ENCODE measurements at regions not wholly inside any gene's neighbourhood (a gene's known extent, or its start where the extent isn't known, plus 50 kb on each side); places are given as distances from the start of the nearest gene placed in this dataset.

DNA sequence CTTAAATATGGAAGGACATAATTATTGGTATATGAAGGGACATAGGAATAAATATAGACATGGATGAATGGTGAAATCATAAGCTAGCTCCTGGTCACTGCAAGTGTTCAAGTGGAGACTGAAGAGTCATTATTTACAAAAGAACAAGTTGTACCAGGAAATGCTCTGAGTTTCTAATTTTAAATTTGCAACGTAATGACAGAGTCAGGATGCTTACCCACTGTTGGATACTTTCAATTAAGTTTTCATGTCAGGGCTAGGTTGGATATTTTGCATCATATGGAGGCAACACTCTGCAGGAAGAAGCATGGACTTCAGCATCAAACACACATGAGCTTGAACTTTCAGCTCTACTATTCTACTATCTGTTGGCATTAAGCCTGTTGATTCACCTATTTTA, 499.6 kb upstream of the C1orf87 start:
- H3K36me3 ChIP-seq: no peaks in the 10 kb centered on the region
- H3K4me1 ChIP-seq (ENCODE audit: control insufficient read depth in 1 of 2, insufficient read depth in 1 of 2, low read depth in 1 of 2, low read length in 1 of 2): peaks cover 20 to 27% of the 10 kb centered on the region in 2 experiments
- H3K27me3 ChIP-seq: no peaks in the 10 kb centered on the region
- no peak overlapping the region for H3K4me3 ChIP-seq (ENCODE audit: low read depth in 1 of 2, low read length in 1 of 2)
- TF ChIP-seq, protein P1, sequence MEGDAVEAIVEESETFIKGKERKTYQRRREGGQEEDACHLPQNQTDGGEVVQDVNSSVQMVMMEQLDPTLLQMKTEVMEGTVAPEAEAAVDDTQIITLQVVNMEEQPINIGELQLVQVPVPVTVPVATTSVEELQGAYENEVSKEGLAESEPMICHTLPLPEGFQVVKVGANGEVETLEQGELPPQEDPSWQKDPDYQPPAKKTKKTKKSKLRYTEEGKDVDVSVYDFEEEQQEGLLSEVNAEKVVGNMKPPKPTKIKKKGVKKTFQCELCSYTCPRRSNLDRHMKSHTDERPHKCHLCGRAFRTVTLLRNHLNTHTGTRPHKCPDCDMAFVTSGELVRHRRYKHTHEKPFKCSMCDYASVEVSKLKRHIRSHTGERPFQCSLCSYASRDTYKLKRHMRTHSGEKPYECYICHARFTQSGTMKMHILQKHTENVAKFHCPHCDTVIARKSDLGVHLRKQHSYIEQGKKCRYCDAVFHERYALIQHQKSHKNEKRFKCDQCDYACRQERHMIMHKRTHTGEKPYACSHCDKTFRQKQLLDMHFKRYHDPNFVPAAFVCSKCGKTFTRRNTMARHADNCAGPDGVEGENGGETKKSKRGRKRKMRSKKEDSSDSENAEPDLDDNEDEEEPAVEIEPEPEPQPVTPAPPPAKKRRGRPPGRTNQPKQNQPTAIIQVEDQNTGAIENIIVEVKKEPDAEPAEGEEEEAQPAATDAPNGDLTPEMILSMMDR (IDR thresholded peaks at IDR 0.05): no peak
- no peak overlapping the region for H3K27ac ChIP-seq
- H3K9me3 ChIP-seq: no peaks in the 10 kb centered on the region

DNA sequence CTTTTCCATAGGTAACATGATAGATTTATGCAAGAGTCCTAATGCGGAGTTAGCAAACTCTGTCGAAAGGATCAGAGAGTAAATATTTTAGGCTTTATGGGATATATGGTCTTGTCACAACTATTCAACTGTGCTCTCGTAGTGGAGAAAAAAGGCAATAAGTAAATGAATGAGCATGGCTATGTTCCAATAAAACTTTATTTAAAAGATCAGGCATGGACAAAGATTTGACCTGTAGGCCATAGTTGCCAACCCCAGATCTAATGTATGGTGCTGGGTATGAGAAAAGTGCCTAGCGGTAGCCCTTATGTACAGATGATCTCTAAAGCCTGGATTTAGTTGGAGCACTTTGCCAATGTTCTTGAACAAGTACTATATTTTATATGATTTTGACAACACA, 498.8 kb upstream of the C1orf87 start:
- Histone ChIP-seq H3K36me3 (no peaks in the 10 kb centered on the region), H3K4me1 (ENCODE audit: control insufficient read depth in 1 of 2, insufficient read depth in 1 of 2, low read depth in 1 of 2, low read length in 1 of 2) (peaks cover 20 to 27% of the 10 kb centered on the region in 2 experiments), H3K9me3 (no peaks in the 10 kb centered on the region), H3K4me3 (ENCODE audit: low read depth in 1 of 2, low read length in 1 of 2) (no peak overlapping the region), H3K27ac (no peak overlapping the region), H3K27me3 (no peaks in the 10 kb centered on the region)
- TF ChIP-seq, protein P1 (IDR thresholded peaks at IDR 0.05): no peak

DNA sequence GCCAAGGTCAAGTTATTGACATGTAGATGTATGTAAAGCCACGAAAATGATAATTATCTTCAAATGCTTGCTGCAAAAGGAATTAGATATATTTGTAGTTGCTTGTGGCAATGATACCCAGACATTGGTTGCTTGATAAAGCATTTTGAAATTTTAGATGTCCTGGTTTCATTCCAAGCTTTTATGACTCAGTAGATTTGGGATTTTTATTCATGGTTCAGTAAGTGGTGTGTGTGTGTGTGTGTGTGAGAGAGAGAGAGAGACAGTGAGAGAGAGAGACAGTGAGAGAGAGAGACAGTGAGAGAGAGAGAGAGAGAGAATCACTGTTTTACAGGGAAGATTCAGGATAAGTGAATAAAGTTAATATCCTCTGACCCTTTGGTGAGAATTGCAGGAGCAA, 498.2 kb upstream of the C1orf87 start:
- no peaks in the 10 kb centered on the region for H3K9me3 ChIP-seq
- TF ChIP-seq, protein P1 (IDR thresholded peaks at IDR 0.05): no peak
- H3K27me3 ChIP-seq: no peaks in the 10 kb centered on the region
- no peaks in the 10 kb centered on the region for H3K36me3 ChIP-seq
- no peak overlapping the region for H3K27ac ChIP-seq
- H3K4me1 ChIP-seq (ENCODE audit: control insufficient read depth in 1 of 2, insufficient read depth in 1 of 2, low read depth in 1 of 2, low read length in 1 of 2): peaks cover 20 to 27% of the 10 kb centered on the region in 2 experiments
- H3K4me3 ChIP-seq (ENCODE audit: low read depth in 1 of 2, low read length in 1 of 2): no peak overlapping the region

DNA sequence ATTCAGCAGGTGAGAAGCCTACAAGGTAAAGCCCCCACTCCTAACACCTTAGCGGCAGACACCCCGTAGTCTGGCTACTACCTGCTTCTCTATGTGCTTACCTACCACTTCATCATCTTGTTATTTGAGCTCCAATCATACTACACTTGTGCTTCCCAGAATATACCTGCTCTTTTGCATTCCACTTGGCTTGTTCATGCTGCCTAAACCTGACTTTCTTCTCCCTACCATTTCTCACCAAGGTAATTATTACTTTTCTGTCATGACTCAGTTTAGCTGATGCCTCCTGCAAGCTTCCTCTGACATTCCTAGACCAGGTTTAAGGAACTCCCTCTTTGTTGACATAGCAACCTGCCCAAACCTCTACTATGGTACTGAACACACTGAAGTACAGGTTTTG, 495.6 kb upstream of the C1orf87 start:
- Histone ChIP-seq H3K9me3 (no peaks in the 10 kb centered on the region), H3K4me1 (ENCODE audit: control insufficient read depth in 1 of 2, insufficient read depth in 1 of 2, low read depth in 1 of 2, low read length in 1 of 2) (peaks cover 6% of the 10 kb centered on the region in 2 experiments), H3K36me3 (no peaks in the 10 kb centered on the region), H3K27me3 (no peaks in the 10 kb centered on the region), H3K27ac (no peak overlapping the region), H3K4me3 (ENCODE audit: low read depth in 1 of 2, low read length in 1 of 2) (no peak overlapping the region)
- TF ChIP-seq, protein P1 (IDR thresholded peaks at IDR 0.05): no peak

DNA sequence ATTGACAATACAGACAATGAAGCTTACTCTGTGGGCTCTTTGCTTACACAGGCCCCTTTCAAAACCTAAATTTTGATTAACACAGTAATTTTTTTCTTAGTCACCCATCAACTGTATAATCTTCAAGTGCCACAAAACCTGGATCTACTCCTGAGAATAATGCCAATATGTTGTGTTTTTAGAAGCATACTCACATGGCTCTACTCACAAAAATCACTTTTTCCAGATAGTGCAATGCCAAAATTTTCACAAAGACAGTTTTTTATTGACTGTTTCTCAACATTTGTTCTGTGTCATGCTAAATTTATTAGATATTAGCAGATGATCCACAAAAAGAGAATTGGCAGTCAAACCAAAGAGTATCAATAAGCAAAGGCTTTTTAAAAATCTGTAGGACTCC, 493.7 kb upstream of the C1orf87 start:
- Histone ChIP-seq H3K27ac (no peak overlapping the region), H3K36me3 (no peaks in the 10 kb centered on the region), H3K27me3 (no peaks in the 10 kb centered on the region), H3K9me3 (no peaks in the 10 kb centered on the region), H3K4me3 (ENCODE audit: low read depth in 1 of 2, low read length in 1 of 2) (no peak overlapping the region), H3K4me1 (ENCODE audit: control insufficient read depth in 1 of 2, insufficient read depth in 1 of 2, low read depth in 1 of 2, low read length in 1 of 2) (no peaks in the 10 kb centered on the region)
- TF ChIP-seq, protein P1 (IDR thresholded peaks at IDR 0.05): no peak
